GM21360 (cell line): ENCODE measurements at regions not wholly inside any gene's neighbourhood (a gene's known extent, or its start where the extent isn't known, plus 50 kb on each side); places are given as distances from the start of the nearest gene placed in this dataset.
A peak's percentile ranks its signal among the peaks of the same experiment; 100 is the strongest.
"Not testable (repeated sequence)": the region's sequence is repeated elsewhere in the genome, so short reads cannot be mapped to it uniquely, and the experiment has no call there.

Source experiments
- ATAC-seq: cut with Tn5 transposase; IDR thresholded peaks from one replicate; pipeline ENCODE4 v1.9.1; 2021; ENCODE audit warnings: mild to moderate bottlenecking, moderate library complexity; ENCODE audit not compliant: unreplicated experiment

GRCh38 chr2:175621821-175622220 is 380.2 kb downstream of the LNPK start:
- no peak for ATAC-seq

- ATAC-seq: no peak
Observed at GRCh38 chr2:175620106-175620505, 382.0 kb downstream of the LNPK start.

DNA sequence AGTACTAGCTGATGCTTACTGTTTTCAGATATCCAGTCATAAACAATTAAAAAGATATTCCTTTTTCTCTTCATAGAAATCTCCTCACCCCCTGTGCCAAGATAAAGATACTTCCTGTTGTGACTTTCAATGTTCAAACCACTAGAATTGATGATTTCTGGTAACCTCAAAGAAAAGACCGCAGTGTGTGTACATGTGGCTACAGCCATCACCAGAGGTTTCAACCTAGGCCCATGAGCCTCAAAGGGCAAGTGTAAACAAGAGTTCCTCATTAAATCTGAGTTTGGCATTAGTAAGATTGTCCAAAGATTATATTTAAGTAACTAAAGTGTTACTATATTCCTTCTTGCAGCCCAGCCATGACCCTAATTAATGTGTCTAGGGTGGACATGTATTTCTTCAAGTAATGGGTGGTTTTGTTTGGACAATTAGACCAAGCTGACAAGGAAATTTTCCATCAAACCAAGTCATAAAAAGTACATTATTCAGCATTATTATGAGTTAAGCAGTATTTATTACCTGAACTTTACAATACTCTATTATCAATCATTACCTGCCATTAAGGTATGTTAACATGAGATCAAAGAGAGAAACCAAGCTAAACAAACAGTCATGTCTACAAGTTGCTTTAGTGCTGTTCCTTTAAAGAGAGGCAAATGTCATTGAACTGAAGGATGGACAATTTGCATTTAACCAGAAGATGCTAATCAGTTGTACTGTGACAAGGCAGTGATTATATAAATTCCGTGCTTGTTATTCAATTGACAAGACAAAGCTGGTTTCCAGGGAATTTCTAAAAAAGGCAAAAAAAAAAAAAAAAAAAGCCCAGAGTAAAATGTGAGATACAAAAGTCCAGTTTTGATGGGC is 382.7 kb downstream of the LNPK start:
- no peak for ATAC-seq

- no peak for ATAC-seq
Observed at GRCh38 chr2:175612280-175612679, 389.8 kb downstream of the LNPK start.

- ATAC-seq: no peak
Observed at GRCh38 chr2:175606010-175606841, 395.8 kb downstream of the LNPK start.

GRCh38 chr2:175605640-175606009 is 396.4 kb downstream of the LNPK start:
- no peak for ATAC-seq

DNA sequence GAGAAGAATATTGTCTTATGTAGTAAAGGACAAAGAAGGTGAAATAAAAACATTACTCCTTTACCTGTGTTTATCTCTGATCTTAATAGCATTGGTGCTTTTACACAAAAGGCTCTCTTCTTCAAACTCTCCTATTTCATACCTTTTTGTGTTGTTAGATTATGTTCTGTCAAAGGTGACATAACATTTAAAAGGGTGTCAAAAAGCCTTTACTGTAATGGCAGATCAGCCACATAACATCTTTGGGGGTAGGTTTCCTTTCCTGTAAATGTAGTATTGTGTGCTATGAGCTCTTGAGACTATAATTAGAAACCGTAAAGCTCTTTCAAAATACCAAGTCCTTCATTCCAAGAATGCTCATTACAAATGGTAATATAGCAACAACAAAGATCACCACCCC is 400.1 kb downstream of the LNPK start:
- no peak for ATAC-seq

DNA sequence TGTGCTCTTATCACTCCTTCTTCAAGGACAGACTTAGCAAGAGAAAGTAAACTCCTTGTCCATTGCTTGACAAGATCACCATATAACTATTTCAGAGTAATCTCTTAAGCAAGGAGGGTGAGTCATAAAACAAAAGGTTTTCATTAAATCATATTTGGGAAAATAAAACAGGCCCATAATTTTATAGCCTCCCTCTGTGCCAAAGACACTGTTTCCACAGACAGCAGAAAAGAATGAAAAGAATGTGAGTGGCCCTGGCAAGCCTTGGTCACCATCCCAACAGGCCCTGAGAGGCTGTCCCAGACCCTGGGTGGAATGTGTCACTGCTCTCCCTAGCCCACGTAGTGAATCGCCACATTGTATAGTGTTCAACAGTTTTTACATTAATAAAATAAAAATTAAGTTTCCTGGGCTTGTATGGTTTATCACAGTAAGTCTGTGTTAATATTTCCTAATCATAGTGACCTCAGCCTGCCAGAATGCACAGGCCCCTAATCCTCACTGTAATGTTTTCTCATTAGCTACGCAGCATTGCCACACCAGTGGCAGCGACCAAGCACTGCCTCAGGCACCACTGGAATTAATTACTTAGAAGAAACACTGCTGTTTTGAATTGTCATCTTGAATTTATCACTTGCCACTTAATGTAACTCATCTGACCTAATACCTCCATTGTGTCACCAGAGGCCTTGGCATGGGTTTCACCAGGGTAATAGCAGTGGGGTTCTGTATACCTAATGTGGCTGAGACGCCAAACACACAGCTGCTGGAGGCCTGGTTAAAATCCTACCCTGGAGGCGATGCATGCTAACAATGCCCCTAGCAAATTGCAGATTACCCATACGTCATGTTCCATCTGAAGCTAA is 401.9 kb downstream of the LNPK start:
- ATAC-seq: no peak

DNA sequence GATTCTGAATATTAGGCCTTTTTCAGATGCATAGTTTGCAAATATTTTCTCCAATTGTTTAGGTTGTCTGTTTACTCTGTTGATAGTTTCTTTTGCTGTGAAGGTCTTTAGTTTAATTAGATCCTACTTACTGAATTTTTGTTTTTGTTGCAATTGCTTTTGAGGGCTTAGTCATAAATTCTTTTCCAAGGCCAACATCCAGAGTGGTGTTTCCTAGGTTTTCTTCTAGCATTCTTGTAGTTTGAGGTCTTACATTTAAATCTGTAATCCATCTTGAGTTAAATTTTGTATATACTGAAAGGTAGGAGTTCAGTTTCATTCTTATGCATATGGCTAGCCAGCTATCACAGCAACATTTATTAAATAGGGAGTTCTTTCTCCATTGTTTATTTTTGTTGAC is 404.8 kb downstream of the LNPK start:
- no peak for ATAC-seq

- no peak for ATAC-seq
Observed at GRCh38 chr2:175595139-175595538, 406.9 kb downstream of the LNPK start.

GRCh38 chr2:175593686-175594525 is 408.2 kb downstream of the LNPK start:
- ATAC-seq: not testable (repeated sequence)

DNA sequence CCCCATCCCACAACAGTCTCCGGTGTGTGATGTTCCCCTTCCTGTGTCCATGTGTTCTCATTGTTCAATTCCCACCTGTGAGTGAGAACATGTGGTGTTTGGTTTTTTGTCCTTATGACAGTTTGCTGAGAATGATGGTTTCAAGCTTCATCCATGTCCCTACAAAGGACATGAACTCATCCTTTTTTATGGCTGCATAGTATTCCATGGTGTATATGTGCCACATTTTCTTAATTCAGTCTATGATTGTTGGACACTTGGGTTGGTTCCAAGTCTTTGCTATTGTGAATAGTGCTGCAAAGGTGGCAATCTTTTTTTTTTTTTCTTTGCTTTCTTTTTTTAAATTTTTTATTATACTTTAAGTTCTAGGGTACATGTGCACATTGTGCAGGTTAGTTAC is 406.7 kb upstream of the ATP5MC3 start:
- ATAC-seq: not testable (repeated sequence)

DNA sequence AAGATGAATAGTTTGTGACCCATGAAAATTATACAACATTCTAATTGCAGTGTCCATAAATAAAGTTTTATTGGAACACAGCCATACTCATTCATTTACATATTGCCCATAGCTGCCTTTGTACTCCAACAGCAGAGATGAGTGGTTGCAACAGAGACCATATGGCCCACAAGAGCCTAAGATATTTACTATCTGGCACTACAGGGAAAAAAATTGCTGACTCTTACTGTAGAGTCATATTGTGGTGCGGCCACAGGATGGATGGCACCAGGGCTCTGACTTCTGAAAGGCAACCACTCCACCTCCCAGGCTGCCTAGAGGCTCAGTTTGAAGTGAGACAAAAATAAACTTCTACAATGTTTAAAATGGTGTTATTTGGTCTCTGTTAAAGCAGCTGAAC is 404.0 kb upstream of the ATP5MC3 start:
- ATAC-seq: no peak

DNA sequence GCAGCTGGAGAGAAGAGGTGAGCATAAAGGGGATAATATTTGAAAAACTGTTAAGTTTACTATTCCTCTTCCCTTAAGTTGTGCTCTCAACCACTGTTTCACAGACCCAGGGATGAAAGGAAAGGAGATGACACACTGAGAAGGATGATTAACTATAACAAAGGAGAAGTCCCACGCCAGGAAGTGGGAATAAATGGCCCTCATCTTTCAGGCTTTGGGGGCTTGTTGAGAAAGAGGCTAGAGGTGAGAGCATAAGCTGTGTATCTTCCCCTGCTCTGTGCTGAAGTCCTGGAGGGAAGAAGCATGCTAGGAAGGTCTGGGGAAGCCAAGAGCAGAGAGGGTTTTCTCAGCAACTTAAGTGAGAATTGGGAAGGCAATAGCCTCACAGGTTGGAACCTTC is 399.1 kb upstream of the ATP5MC3 start:
- no peak for ATAC-seq

GRCh38 chr2:175579646-175580045 is 398.1 kb upstream of the ATP5MC3 start:
- no peak for ATAC-seq

DNA sequence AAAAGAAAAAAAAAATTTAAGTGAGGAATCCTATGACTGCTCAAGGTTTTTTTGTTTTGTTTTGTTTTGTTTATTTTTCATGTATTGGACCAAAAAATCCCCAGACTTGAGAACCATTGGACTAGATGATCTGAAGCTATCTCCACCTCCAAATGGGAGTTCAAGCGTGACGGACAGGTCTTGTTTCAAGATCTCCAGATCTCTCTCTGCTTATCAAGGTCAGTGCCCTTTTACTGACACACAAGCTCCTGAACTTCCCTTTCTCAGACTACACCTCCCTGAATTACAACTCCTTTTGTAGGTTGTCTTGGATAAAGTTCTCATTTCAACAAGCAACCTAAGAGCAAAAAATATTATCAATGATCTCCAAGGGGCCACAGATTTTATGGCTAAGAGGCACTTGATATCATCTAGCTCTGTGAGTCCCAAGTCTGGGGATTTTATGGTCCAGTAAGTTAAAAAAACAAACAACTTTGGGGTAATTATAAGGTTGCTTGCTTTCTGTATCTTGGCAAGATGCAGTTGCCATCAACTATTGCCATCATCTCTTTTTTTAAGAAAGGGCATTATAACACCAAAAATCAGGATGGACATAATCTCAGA is 396.0 kb upstream of the ATP5MC3 start:
- ATAC-seq: no peak

GRCh38 chr2:175576875-175577274 is 395.4 kb upstream of the ATP5MC3 start:
- no peak for ATAC-seq

- ATAC-seq: peak; percentile 20
Observed at GRCh38 chr2:175576270-175576669, 394.8 kb upstream of the ATP5MC3 start.

DNA sequence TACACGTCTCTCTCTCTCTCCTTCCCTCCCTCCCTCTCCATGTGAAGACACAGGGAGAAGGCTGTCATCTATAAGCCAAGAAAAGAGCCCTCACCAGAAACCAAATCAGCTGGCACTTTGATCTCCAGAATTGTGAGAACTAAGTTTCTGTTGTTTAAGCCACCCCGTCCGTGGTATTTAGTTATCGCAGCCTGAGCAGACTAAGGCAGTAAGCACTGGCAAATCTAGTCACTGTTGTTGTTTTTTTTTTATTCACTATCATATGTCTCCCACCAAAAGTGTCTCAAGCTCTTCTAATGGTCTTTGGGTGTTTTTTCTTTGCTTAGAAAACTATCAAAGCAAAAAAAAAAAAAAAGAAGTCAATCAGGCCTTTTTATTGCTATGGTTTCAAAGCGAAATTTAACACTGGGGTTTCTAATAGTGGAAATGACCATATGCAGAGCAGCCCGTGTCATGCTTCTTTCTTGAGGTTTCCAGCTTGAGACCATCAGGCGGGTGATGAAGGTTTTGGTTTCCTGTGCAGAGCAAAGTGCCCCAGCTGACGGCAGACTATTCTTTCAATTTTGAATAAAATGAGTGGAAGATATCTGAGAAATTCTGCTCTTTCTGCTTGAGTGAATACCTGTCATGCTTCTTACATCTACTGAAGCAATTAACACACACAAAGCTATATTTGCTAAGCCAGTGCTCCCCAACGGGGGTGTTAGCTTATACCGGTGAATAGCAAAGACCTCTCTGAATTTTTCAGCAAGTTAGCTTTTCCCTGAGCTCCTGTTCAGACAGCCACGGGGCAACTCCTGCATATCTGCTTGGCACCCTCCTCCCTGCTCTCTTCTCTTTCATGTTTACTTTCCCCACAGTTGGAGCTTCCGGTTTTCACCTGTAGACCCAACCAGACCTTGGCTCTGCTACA is 394.1 kb upstream of the ATP5MC3 start:
- peak; percentile 94 for ATAC-seq
